ENCODE measurements at regions not wholly inside any gene's neighbourhood (a gene's known extent, or its start where the extent isn't known, plus 50 kb on each side); places are given as distances from the start of the nearest gene placed in this dataset.

GRCh38 chr13:26971990-26972887, 199.4 kb downstream of the USP12 start:
- Histone ChIP-seq H3K9me2 (ENCODE audit: insufficient read depth) (no peaks in the 10 kb centered on the region), H3K9ac (ENCODE audit: low read length) (no peak overlapping the region), H3K27me3 (ENCODE audit: insufficient read depth, low read length) (no peaks in the 10 kb centered on the region), H3K4me3 (replicated peaks in 1 of 2; ENCODE audit: low read depth in 1 of 2, low read length in 2 of 2) (no peak overlapping the region), H3K4me2 (ENCODE audit: low read length) (no peak overlapping the region), H2AFZ (ENCODE audit: low read depth, low read length, poor library complexity, severe bottlenecking) (no peak overlapping the region), H4K20me1 (ENCODE audit: insufficient read depth) (no peaks in the 10 kb centered on the region), H3K36me3 (ENCODE audit: control insufficient read depth in 1 of 2, insufficient read depth in 2 of 2, low read length in 2 of 2) (no peaks in the 10 kb centered on the region), H3K4me1 (ENCODE audit: control insufficient read depth in 1 of 2, insufficient read depth in 2 of 2, low read length in 2 of 2) (no peaks in the 10 kb centered on the region), H3K27ac (ENCODE audit: low read depth, low read length) (no peak overlapping the region; the same call in 1 of the 2 replicates), H3K9me3 (ENCODE audit: control insufficient read depth in 1 of 2, insufficient read depth in 1 of 2, low read depth in 1 of 2, low read length in 2 of 2) (no peaks in the 10 kb centered on the region), H3K79me2 (ENCODE audit: insufficient read depth, low read length) (no peaks in the 10 kb centered on the region)
- ChIA-PET POLR2A (no interaction called here), CTCF (interaction anchor here (1.3 to 2.5 kb wide), 3 partner anchors 26 to 390 kb away, joined by 6 to 16 read pairs (median 12); no protein-coding TSS in a partner anchor), RAD21 (ENCODE audit: low non-redundant PET in 1 of 2, low total read pairs in 2 of 2, uncharacterized antibody in 2 of 2, unreplicated experiment in 2 of 2) (no interaction called here)
- BruUV-seq (replicated peaks): no TSS peak
- TF ChIP-seq CTCF (IDR thresholded peaks at IDR 0.05 in 2 of 3, conservative IDR thresholded peaks at IDR 0.05 in 1 of 3; ENCODE audit: borderline replicate concordance in 1 of 3, insufficient read depth in 1 of 3, low read depth in 2 of 3, low read length in 2 of 3) (peak in 2 of 3 experiments; percentile 35 to 51; a peak in 4 of 6 replicates), ZBTB33 (IDR thresholded peaks at IDR 0.05; ENCODE audit: extremely low read depth, insufficient replicate concordance, low read length) (no peak), RAD21 (IDR thresholded peaks at IDR 0.05; ENCODE audit: low read depth) (peak; percentile 31; the same call in 1 of the 2 replicates)
- DNase-seq (ENCODE audit: low read depth, low spot score) (peak; percentile 26), ATAC-seq (peak; percentile 77)
- intact Hi-C loops (cut with micrococcal nuclease): no loop called here
